ENCODE measurements at regions not wholly inside any gene's neighbourhood (a gene's known extent, or its start where the extent isn't known, plus 50 kb on each side); places are given as distances from the start of the nearest gene placed in this dataset.
"Not testable (repeated sequence)": the region's sequence is repeated elsewhere in the genome, so short reads cannot be mapped to it uniquely, and the experiment has no call there.

DNA sequence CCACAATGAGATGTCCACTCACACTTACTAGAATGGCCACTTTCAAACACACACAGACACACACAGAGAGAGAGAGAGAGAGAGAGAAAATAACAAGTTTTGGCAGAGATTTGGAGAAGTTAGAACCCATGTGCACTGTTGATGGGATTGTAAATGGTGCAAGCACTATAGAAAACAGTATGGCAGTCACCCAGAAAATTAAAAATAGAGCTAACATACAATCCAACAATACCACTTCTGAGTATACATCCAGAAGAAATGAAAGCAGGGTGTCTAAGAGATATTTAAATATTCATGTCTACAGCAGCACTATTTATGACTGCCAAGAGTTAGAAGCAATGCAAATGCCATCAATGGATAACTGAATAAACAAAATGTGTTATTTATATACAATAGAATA lies 359.9 kb upstream of the COX7C start:
- Histone ChIP-seq H3K36me3 (no peaks in the 10 kb centered on the region), H3K9me3 (no peaks in the 10 kb centered on the region), H3K4me3 (no peak overlapping the region), H3K4me1 (no peaks in the 10 kb centered on the region), H3K27me3 (no peaks in the 10 kb centered on the region), H3K27ac (no peak overlapping the region)
- intact Hi-C loops (cut with DNase I; ENCODE audit: low total_unique reads), result no loop called here
- TF ChIP-seq POLR2A (IDR thresholded peaks at IDR 0.05) (no peak), POLR2AphosphoS5 (IDR thresholded peaks at IDR 0.05) (no peak), EP300 (IDR thresholded peaks at IDR 0.05; ENCODE audit: low read depth) (no peak)
- TF ChIP-seq, protein P1, sequence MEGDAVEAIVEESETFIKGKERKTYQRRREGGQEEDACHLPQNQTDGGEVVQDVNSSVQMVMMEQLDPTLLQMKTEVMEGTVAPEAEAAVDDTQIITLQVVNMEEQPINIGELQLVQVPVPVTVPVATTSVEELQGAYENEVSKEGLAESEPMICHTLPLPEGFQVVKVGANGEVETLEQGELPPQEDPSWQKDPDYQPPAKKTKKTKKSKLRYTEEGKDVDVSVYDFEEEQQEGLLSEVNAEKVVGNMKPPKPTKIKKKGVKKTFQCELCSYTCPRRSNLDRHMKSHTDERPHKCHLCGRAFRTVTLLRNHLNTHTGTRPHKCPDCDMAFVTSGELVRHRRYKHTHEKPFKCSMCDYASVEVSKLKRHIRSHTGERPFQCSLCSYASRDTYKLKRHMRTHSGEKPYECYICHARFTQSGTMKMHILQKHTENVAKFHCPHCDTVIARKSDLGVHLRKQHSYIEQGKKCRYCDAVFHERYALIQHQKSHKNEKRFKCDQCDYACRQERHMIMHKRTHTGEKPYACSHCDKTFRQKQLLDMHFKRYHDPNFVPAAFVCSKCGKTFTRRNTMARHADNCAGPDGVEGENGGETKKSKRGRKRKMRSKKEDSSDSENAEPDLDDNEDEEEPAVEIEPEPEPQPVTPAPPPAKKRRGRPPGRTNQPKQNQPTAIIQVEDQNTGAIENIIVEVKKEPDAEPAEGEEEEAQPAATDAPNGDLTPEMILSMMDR (IDR thresholded peaks at IDR 0.05), result no peak
- in situ Hi-C loops (cut with MboI; ENCODE audit: low pct_ligation_motif_present in 1 of 4, low pct_unique_long_range_greater_than_20kb in 1 of 4, low sequenced_read_pairs in 3 of 4), result no loop called here
- no peak for DNase-seq

DNA sequence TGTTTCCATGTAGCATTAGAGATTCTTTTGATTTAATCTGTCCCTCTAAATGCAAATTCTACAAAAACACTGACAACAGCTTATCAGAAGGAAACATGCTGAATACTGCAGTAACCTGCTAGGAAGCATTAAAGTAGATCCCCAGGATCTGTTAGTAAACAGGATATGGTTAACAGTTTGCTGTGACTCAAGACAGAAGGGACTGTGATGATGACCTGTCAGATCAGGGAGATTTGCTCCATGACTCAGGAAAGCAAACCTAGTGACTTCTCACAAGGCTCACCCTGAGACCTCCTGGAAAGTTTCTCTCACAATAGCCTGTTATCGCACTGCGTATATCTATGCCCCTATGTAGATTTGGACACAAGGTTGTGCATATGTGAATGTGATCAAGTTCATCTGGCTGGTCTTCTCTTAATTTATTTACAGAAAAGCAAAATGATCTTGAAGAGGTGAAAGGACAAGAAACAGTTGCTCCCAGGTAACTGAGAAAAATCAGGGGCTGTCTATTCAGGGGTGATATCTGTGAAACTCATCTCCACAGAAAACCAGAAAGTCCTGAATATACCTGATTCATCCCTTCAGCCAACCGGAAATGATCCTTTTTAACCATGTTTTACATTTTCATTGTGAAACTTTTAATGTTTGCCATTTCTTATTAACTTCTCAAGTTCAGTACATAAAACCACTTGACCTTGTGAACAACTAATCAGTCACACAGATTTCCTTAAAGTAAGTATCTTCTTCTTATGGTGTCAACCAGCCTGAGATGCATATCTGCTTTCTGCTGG lies 333.1 kb upstream of the COX7C start:
- WGBS, 2 donors (ENCODE audit: low coverage in 1 of 2), result 78 to 90% methylated on average over 3 of the region's 3 CpGs
- H3K36me3 ChIP-seq; intact Hi-C loops (cut with DNase I; ENCODE audit: low total_unique reads); in situ Hi-C loops (cut with MboI; ENCODE audit: low pct_ligation_motif_present in 1 of 4, low pct_unique_long_range_greater_than_20kb in 1 of 4, low sequenced_read_pairs in 3 of 4); H3K27me3 ChIP-seq; H3K9me3 ChIP-seq; DNase-seq; H3K4me3 ChIP-seq; H3K4me1 ChIP-seq; H3K27ac ChIP-seq: not testable (repeated sequence)

DNA sequence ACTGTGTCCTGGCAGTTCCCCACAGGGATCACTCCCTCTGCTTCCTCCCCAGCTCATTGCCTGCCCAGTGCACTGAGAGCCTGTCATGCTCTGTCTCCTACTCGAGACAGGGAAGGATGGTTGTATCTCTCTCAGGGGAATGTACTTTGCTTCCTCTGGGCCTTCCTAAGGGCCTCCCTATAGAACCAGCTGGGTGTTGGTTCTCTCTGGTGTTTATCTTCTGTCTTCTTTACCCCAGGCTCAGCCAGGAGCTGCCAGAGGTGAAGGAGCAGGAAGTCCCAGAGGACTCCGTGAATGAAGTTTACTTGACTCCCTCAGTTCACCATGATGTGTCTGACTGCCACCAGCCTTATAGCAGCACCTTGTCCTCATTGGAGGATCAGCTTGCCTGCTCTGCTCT lies 330.3 kb upstream of the COX7C start:
- WGBS, 2 donors (ENCODE audit: low coverage in 1 of 2), result 100% methylated on average over 2 of the region's 2 CpGs; no CpG with 5 or more reads in 1 of the 2 donors
- in situ Hi-C loops (cut with MboI; ENCODE audit: low pct_ligation_motif_present in 1 of 4, low pct_unique_long_range_greater_than_20kb in 1 of 4, low sequenced_read_pairs in 3 of 4), result not testable (repeated sequence)

DNA sequence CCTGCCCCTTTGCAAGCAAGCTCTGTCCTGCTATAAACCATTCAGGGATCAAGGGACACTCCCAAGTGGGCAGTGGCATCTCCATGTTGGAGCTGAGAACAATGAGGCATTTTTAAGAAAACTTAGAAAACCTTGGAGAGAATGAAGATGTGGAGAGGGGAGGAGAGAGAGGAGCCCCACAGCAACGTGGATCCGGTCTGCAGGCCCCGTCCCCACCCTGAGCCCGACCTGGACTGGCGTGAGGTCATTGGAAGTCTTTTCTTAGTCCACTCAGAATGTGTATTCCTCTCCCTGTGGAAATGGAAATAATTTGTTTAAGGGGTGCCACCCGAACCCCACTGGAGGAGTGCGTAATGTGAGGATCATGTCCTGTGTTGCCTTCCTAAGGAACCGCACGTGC lies 328.0 kb upstream of the COX7C start:
- WGBS, 2 donors (ENCODE audit: low coverage in 1 of 2), result 88% methylated on average over 9 of the region's 9 CpGs; no CpG with 5 or more reads in 1 of the 2 donors
- intact Hi-C loops (cut with DNase I; ENCODE audit: low total_unique reads); H3K36me3 ChIP-seq; H3K27me3 ChIP-seq; H3K4me3 ChIP-seq; H3K27ac ChIP-seq; DNase-seq; H3K4me1 ChIP-seq; H3K9me3 ChIP-seq; in situ Hi-C loops (cut with MboI; ENCODE audit: low pct_ligation_motif_present in 1 of 4, low pct_unique_long_range_greater_than_20kb in 1 of 4, low sequenced_read_pairs in 3 of 4): not testable (repeated sequence)

More for the DNA sequence above, 330.3 kb upstream of the COX7C start:
- H3K27me3 ChIP-seq; H3K9me3 ChIP-seq; H3K4me3 ChIP-seq; H3K27ac ChIP-seq; H3K4me1 ChIP-seq; H3K36me3 ChIP-seq; DNase-seq; intact Hi-C loops (cut with DNase I; ENCODE audit: low total_unique reads): not testable (repeated sequence)

DNA sequence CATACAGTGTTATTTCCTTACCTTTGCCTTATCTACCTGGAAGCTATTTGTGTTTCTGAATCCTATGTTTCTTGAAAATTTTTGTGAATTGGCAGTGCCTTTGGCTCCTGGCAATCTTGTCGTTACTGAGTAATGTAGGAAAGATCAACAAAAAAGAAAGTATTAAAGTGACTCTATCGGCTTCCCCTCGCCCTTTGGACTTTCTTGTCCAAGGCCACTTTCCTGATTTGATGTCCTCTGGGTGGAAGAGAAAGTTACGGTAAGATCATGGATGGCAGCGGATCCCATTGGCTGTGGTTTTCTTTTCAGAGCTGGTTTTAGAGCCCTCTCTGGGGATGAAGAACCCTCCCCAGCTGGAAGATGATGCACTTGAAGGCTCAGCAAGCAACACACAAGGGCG lies 324.9 kb upstream of the COX7C start:
- H3K27me3 ChIP-seq; intact Hi-C loops (cut with DNase I; ENCODE audit: low total_unique reads); in situ Hi-C loops (cut with MboI; ENCODE audit: low pct_ligation_motif_present in 1 of 4, low pct_unique_long_range_greater_than_20kb in 1 of 4, low sequenced_read_pairs in 3 of 4); H3K27ac ChIP-seq; H3K9me3 ChIP-seq; H3K36me3 ChIP-seq; DNase-seq; H3K4me1 ChIP-seq; H3K4me3 ChIP-seq: not testable (repeated sequence)
- 65 to 66% methylated on average over 4 to 5 of the region's 6 CpGs for WGBS, 2 donors (ENCODE audit: low coverage in 1 of 2)

DNA sequence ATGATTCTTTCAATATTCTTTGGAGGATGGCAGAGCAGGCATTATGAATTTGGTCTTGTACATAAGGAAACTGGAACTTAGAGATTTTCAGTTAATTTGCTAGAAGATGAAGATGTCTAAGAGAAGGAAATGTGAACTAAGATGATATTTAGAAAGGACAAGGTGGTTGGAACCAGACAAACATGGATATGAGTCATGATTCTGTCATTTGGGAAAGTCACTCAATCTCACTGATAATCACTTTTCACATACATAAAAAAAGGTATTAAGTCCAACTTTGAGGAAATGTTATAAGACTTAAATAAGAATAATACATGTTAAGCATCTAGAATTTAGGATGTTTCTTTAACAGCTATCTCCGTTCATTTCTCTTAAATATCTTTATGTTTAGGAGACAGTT lies 315.1 kb upstream of the COX7C start:
- H3K4me1 ChIP-seq; DNase-seq; H3K4me3 ChIP-seq; H3K27me3 ChIP-seq; in situ Hi-C loops (cut with MboI; ENCODE audit: low pct_ligation_motif_present in 1 of 4, low pct_unique_long_range_greater_than_20kb in 1 of 4, low sequenced_read_pairs in 3 of 4); H3K9me3 ChIP-seq; H3K27ac ChIP-seq; H3K36me3 ChIP-seq: not testable (repeated sequence)
- intact Hi-C loops (cut with DNase I; ENCODE audit: low total_unique reads), result loop anchor here (10.0 kb wide), 1 partner anchor 1218 kb away; no protein-coding TSS in a partner anchor
- WGBS, 2 donors (ENCODE audit: low coverage in 1 of 2), result 67% methylated on average over 1 of the region's 1 CpG; no CpG with 5 or more reads in 1 of the 2 donors

DNA sequence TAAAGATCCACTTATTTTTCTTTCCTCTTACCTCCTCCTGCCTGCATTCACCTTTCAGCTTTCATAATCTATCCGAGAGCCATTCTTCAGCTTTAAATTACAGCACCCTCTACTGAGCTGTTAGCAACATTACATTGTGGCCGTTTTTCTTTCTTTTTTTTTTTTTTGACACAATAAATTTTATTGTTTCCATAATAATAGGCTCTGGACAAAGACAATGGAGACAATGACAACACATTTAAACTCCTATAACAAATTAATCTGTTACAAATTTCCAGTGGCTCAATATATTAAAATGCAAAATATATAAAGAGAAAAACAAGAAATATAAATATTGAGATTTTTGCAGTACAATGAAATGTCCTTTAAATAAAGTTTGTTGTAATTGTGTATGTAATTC lies 312.7 kb upstream of the COX7C start:
- H3K27me3 ChIP-seq; H3K9me3 ChIP-seq; H3K36me3 ChIP-seq; H3K27ac ChIP-seq; H3K4me3 ChIP-seq; H3K4me1 ChIP-seq; DNase-seq; in situ Hi-C loops (cut with MboI; ENCODE audit: low pct_ligation_motif_present in 1 of 4, low pct_unique_long_range_greater_than_20kb in 1 of 4, low sequenced_read_pairs in 3 of 4): not testable (repeated sequence)
- TF ChIP-seq, protein P1 (IDR thresholded peaks at IDR 0.05), result peak in 3 of 5 experiments; percentile 38 to 39 (median 38)
- intact Hi-C loops (cut with DNase I; ENCODE audit: low total_unique reads), result loop anchor here (10.0 kb wide), 1 partner anchor 1220 kb away; no protein-coding TSS in a partner anchor
- WGBS, 2 donors (ENCODE audit: low coverage in 1 of 2), result 0 to 4% methylated on average over 2 of the region's 2 CpGs

Measured in transverse colon (tissue), 4 donors.